ENCODE measurements at regions not wholly inside any gene's neighbourhood (a gene's known extent, or its start where the extent isn't known, plus 50 kb on each side); places are given as distances from the start of the nearest gene placed in this dataset.

DNA sequence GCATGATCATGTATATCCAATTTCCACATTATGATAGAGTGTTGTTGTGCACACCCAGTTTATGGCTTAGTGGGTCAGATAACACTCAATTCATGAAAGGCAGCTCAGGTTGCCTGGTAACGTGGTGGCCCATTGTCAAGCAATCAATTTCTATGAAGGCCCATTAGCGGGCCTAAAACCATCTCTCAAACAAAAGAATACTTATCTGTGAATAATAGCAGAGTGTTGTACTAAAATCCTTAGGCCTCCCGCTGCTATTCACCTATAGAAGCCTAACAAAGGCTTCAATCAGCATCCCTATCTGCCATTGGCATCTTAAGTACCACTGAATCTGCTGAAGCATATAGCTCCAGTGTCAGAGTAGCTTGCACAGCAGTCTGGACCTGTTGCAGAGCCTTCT, 849.6 kb upstream of the POU3F4 start:
- TF ChIP-seq EZH2 (optimal IDR thresholded peaks at IDR 0.05; ENCODE audit: low read depth, low read length), result no peak
- no peak for TF ChIP-seq CTCF (IDR thresholded peaks at IDR 0.05; ENCODE audit: low read length)
- TF ChIP-seq EZH2phosphoT487 (IDR thresholded peaks at IDR 0.05; ENCODE audit: low read length), result no peak

Measured in MM.1S (cell line).